K562 (cell line): ENCODE measurements at regions not wholly inside any gene's neighbourhood (a gene's known extent, or its start where the extent isn't known, plus 50 kb on each side); places are given as distances from the start of the nearest gene placed in this dataset.

Experiments used
- ATAC-seq: fragments of 200-7000 bp; cut with Tn5 transposase; 3 replicates; pipeline ENCODE4 v1.9.1; 2020; ENCODE audit warnings: moderate library complexity
- BruUV-seq: library from RNA; stranded (reverse); fragments of 400-500 nt; replicated peaks from 2 replicates; lab custom pipeline; 2021; lab: Mats Ljungman, UMichigan
- CTCF ChIA-PET: fragments of 300-600 bp; formaldehyde crosslinking; extraction: SDS; loops from one replicate; lab custom pipeline; 2021; ENCODE audit warnings: low intra/inter-chr PET ratio; lab: Yijun Ruan, JAX
- POLR2A ChIA-PET: fragments of 300-600, 350-650 bp; sonication (Branson Sonifier 250); formaldehyde crosslinking; extraction: SDS; loops from one replicate; lab custom pipeline; 2021; ENCODE audit warnings: antibody characterized with exemption, inconsistent platforms; lab: Yijun Ruan, JAX
- DNase-seq, 4 experiments: peaks; one replicate each; pipeline versions ENCODE4 v3.0.0 to v3.0.0-alpha.2; 2011 to 2018; ENCODE audit warnings: low spot score in 3 of 4, mixed read lengths in 3 of 4; ENCODE audit errors: extremely low read depth in 1 of 4
- FAIRE-seq: peaks from 2 replicates; lab custom pipeline; 2011; peaks lifted over from hg19 to GRCh38; lab: Jason Lieb, UNC
- H2AFZ ChIP-seq: 2 replicates; pipeline ENCODE4 v1.6.0; 2011; ENCODE audit warnings: low read depth, low read length, control low read depth, inconsistent platforms
- H3K27ac ChIP-seq: fragments of 200-600 bp; 3 replicates; pipeline ENCODE4 v1.8.0; 2011; ENCODE audit warnings: low read depth, mild to moderate bottlenecking, control low read depth, inconsistent platforms, low read length, moderate library complexity, mixed read lengths; ENCODE audit errors: extremely low read depth
- H3K27me3 ChIP-seq, 2 experiments: fragments of 300-600 bp in 1 of 2; 2 replicates in 1 of 2; 3 replicates in 1 of 2; pipeline versions ENCODE4 v1.6.0 to v1.8.0; 2011; ENCODE audit warnings: inconsistent platforms in 2 of 2, low read length in 2 of 2, mild to moderate bottlenecking in 1 of 2, mixed read lengths in 1 of 2, moderate library complexity in 1 of 2; ENCODE audit not compliant: control insufficient read depth in 2 of 2, insufficient read depth in 2 of 2
- H3K36me3 ChIP-seq: fragments of 300-600 bp; 3 replicates; pipeline ENCODE4 v1.8.0; 2011; ENCODE audit warnings: mild to moderate bottlenecking, low read length, inconsistent platforms; ENCODE audit not compliant: control insufficient read depth, insufficient read depth
- H3K4me1 ChIP-seq, 2 experiments: fragments of 200-600 bp in 1 of 2; replicated peaks in 1 of 2; 2 replicates in 1 of 2; 3 replicates in 1 of 2; pipeline versions ENCODE4 v1.5.1 to v1.8.0; 2011; ENCODE audit warnings: inconsistent platforms in 2 of 2, low read length in 2 of 2, mild to moderate bottlenecking in 1 of 2, mixed read lengths in 1 of 2, moderate library complexity in 1 of 2; ENCODE audit not compliant: control insufficient read depth in 2 of 2, insufficient read depth in 2 of 2
- H3K4me2 ChIP-seq: 2 replicates; pipeline ENCODE4 v1.6.1; 2011; ENCODE audit warnings: low read length, control low read depth, inconsistent platforms, mixed read lengths; ENCODE audit not compliant: insufficient read depth
- H3K4me3 ChIP-seq: fragments of 200-600 bp; sonication (generic), shearing (Covaris generic); 2 replicates; pipeline ENCODE4 v1.5.1; 2016; ENCODE audit warnings: control low read depth, inconsistent platforms
- H3K79me2 ChIP-seq: fragments of 200-600 bp; 3 replicates; pipeline ENCODE4 v1.8.0; 2011; ENCODE audit warnings: low read length, inconsistent platforms; ENCODE audit not compliant: control insufficient read depth, insufficient read depth
- H3K9ac ChIP-seq, 2 experiments: 2 replicates each; pipeline versions ENCODE4 v1.6.0 to v1.6.1; 2011; ENCODE audit warnings: low read depth in 2 of 2, low read length in 2 of 2, control low read depth in 1 of 2, inconsistent platforms in 1 of 2, mild to moderate bottlenecking in 1 of 2, mixed read lengths in 1 of 2; ENCODE audit not compliant: insufficient read depth in 1 of 2
- H3K9me1 ChIP-seq: one replicate; pipeline ENCODE4 v1.6.0; 2011; ENCODE audit warnings: inconsistent platforms, mild to moderate bottlenecking, low read length, moderate library complexity; ENCODE audit not compliant: control insufficient read depth, insufficient read depth
- H3K9me3 ChIP-seq: replicated peaks from 2 replicates; pipeline ENCODE4 v1.5.1; 2011; ENCODE audit warnings: low read depth, low read length, inconsistent platforms; ENCODE audit not compliant: control insufficient read depth, insufficient read depth
- H4K20me1 ChIP-seq: replicated peaks from 2 replicates; pipeline ENCODE4 v1.6.1; 2011; ENCODE audit warnings: low read length, inconsistent platforms, mixed read lengths; ENCODE audit not compliant: control insufficient read depth, insufficient read depth
- HNRNPLL ChIP-seq: fragments of 200-400 bp; formaldehyde crosslinking; IDR thresholded peaks from 2 replicates; pipeline ENCODE4 v1.6.1; 2017; ENCODE audit warnings: low read length, low read depth, mild to moderate bottlenecking; ENCODE audit not compliant: poor library complexity, severe bottlenecking
- MAFK ChIP-seq: IDR thresholded peaks from 2 replicates; pipeline ENCODE4 v1.6.1; 2011; ENCODE audit warnings: low read length, improper control_type of control experiment
- NR1H2 ChIP-seq: sonication (generic); formaldehyde crosslinking; IDR thresholded peaks from 2 replicates; pipeline ENCODE4 v1.4.0; 2020; ENCODE audit warnings: mild to moderate bottlenecking, missing genetic modification reagents
- RFX7 ChIP-seq: fragments of 250-450 bp; sonication (Bioruptor Pico); IDR thresholded peaks from 2 replicates; pipeline ENCODE4 v1.5.1; 2021; ENCODE audit warnings: mild to moderate bottlenecking
- SAFB ChIP-seq: fragments of 200-400 bp; formaldehyde crosslinking; IDR thresholded peaks from 2 replicates; pipeline ENCODE4 v1.6.1; 2017; ENCODE audit warnings: low read depth, low read length, borderline replicate concordance
- SMARCC2 ChIP-seq: fragments of 450-650 bp; IDR thresholded peaks from 2 replicates; pipeline ENCODE4 v1.6.1; 2017; ENCODE audit warnings: antibody characterized with exemption, moderate library complexity, mild to moderate bottlenecking, low read depth
- TAL1 ChIP-seq: fragments of 450-650 bp; IDR thresholded peaks from 2 replicates; pipeline ENCODE4 v1.6.1; 2016; ENCODE audit warnings: mild to moderate bottlenecking
- ZNF586 ChIP-seq: fragments of 450-650 bp; formaldehyde crosslinking; conservative IDR thresholded peaks from 2 replicates; pipeline ENCODE4 v1.4.0; 2020; ENCODE audit warnings: mild to moderate bottlenecking, moderate library complexity
- WGBS: fragments of 100-300 bp; shearing (Covaris generic); methylation state at CpG from one replicate; pipeline ENCODE4 v1.1.6; 2016; ENCODE audit warnings: low coverage, mixed read lengths; ENCODE audit not compliant: insufficient coverage; ENCODE audit errors: missing lambda C conversion rate; 5-methylcytosine and 5-hydroxymethylcytosine counted together
- in situ Hi-C: fragments of 300-500 bp; cut with MboI; formaldehyde crosslinking; loops from 4 replicates; pipeline ENCODE4 v1.15.0; 2018; ENCODE audit warnings: inconsistent platforms, mixed read lengths
- intact Hi-C: fragments of 100-400 bp; cut with micrococcal nuclease; formaldehyde crosslinking; loops from 2 replicates; pipeline ENCODE4 v1.14.2; 2022
- TF ChIP-seq, protein P1 (sequence below): fragments of 250-450 bp; sonication (Bioruptor Pico); IDR thresholded peaks from 2 replicates; pipeline ENCODE4 v1.4.0; 2020; ENCODE audit warnings: mild to moderate bottlenecking, moderate library complexity, borderline replicate concordance
- TF ChIP-seq, protein P2 (sequence below): fragments of 200-800 bp; sonication (Bioruptor generic); IDR thresholded peaks from 2 replicates; pipeline ENCODE4 v1.6.1; 2017; ENCODE audit warnings: missing genetic modification characterization, missing compliant biosample characterization
- TF ChIP-seq, protein P3 (sequence below): sonication (generic); formaldehyde crosslinking; IDR thresholded peaks from 2 replicates; pipeline ENCODE4 v1.8.1; 2023; ENCODE audit warnings: mild to moderate bottlenecking, missing genetic modification reagents

DNA sequence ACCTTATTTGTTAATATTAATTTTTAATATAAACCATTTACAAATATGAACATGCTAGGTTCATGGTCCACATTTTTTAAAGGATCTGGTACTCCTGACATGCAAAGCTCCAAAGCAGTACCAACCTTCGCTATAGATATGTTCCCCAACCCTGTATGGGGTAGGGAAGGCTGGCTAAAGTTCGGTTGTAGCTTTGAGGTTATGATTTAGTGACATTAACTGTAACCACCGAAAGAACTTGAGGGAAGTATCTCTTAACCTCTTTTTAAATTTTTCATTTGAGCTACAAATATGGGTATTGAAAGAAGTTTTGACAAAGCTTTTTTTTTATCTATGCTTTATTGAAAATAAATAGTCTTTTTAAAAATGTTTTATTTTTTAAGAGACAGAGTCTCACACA lies 115.5 kb downstream of the DYRK2 start (continued):
- TF ChIP-seq, protein P1, sequence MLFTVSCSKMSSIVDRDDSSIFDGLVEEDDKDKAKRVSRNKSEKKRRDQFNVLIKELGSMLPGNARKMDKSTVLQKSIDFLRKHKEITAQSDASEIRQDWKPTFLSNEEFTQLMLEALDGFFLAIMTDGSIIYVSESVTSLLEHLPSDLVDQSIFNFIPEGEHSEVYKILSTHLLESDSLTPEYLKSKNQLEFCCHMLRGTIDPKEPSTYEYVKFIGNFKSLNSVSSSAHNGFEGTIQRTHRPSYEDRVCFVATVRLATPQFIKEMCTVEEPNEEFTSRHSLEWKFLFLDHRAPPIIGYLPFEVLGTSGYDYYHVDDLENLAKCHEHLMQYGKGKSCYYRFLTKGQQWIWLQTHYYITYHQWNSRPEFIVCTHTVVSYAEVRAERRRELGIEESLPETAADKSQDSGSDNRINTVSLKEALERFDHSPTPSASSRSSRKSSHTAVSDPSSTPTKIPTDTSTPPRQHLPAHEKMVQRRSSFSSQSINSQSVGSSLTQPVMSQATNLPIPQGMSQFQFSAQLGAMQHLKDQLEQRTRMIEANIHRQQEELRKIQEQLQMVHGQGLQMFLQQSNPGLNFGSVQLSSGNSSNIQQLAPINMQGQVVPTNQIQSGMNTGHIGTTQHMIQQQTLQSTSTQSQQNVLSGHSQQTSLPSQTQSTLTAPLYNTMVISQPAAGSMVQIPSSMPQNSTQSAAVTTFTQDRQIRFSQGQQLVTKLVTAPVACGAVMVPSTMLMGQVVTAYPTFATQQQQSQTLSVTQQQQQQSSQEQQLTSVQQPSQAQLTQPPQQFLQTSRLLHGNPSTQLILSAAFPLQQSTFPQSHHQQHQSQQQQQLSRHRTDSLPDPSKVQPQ: no peak
- no peak for TF ChIP-seq TAL1
- TF ChIP-seq, protein P2, sequence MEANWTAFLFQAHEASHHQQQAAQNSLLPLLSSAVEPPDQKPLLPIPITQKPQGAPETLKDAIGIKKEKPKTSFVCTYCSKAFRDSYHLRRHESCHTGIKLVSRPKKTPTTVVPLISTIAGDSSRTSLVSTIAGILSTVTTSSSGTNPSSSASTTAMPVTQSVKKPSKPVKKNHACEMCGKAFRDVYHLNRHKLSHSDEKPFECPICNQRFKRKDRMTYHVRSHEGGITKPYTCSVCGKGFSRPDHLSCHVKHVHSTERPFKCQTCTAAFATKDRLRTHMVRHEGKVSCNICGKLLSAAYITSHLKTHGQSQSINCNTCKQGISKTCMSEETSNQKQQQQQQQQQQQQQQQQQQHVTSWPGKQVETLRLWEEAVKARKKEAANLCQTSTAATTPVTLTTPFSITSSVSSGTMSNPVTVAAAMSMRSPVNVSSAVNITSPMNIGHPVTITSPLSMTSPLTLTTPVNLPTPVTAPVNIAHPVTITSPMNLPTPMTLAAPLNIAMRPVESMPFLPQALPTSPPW (CRISPR knock-in tag): no peak

DNA sequence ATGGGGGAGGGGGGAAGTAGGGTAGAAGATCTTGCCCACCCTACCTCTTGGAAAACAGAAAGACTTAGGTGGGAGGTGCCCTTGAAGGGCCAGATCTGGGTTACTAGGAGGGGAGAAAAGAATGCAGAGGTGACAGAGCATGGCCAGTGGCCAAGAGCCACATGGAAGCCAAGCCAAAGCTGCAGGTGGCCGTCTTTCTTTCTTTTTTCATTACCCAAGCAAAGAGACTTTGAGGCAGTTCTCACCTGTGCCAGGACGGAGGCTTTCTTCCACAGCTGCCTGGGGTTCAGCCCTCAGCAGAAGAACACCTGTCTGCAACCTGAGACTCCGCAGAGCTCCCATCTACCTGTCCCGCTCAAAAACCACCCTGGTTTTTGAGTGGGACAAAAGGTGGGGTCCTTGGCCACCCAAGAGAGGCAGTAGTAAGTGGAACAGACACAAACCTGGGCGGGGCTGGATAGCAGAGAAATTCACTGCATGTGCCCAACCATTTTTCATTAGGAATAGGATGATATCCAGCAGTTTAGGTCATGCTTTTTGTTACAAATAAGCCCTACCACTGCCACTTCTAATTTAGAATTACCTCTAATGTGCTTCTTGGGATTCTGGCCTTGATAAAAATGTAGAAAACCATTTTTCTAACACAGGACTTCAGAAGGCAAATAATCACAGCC lies 116.5 kb downstream of the DYRK2 start:
- Histone ChIP-seq H3K4me1 (no peaks in the 10 kb centered on the region), H2AFZ (no peak overlapping the region), H3K27me3 (peaks cover 3 to 7% of the 10 kb centered on the region in 2 experiments; a peak in 3 of 5 replicates), H3K79me2 (no peaks in the 10 kb centered on the region), H3K9me3 (no peaks in the 10 kb centered on the region), H4K20me1 (no peaks in the 10 kb centered on the region), H3K36me3 (no peaks in the 10 kb centered on the region), H3K4me2 (no peak overlapping the region), H3K27ac (no peak overlapping the region), H3K9me1 (no peaks in the 10 kb centered on the region), H3K9ac (no peak overlapping the region), H3K4me3 (no peak overlapping the region)
- DNase-seq (no peak), FAIRE-seq (no peak), ATAC-seq (no peak)
- intact Hi-C loops (no loop called here), in situ Hi-C loops (no loop called here)
- WGBS: 0% methylated on average over 3 of the region's 5 CpGs
- CTCF ChIA-PET: no interaction called here
- no peak for TF ChIP-seq MAFK
- no peak for TF ChIP-seq HNRNPLL
- TF ChIP-seq NR1H2 (CRISPR knock-in tag): no peak
- no peak for TF ChIP-seq RFX7 (CRISPR knock-in tag)
- TF ChIP-seq, protein P3, sequence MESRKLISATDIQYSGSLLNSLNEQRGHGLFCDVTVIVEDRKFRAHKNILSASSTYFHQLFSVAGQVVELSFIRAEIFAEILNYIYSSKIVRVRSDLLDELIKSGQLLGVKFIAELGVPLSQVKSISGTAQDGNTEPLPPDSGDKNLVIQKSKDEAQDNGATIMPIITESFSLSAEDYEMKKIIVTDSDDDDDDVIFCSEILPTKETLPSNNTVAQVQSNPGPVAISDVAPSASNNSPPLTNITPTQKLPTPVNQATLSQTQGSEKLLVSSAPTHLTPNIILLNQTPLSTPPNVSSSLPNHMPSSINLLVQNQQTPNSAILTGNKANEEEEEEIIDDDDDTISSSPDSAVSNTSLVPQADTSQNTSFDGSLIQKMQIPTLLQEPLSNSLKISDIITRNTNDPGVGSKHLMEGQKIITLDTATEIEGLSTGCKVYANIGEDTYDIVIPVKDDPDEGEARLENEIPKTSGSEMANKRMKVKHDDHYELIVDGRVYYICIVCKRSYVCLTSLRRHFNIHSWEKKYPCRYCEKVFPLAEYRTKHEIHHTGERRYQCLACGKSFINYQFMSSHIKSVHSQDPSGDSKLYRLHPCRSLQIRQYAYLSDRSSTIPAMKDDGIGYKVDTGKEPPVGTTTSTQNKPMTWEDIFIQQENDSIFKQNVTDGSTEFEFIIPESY (CRISPR knock-in tag): no peak
- TF ChIP-seq, protein P1: no peak
- no peak for TF ChIP-seq SAFB
- TF ChIP-seq ZNF586 (CRISPR knock-in tag): no peak
- TF ChIP-seq SMARCC2: no peak
- POLR2A ChIA-PET: no interaction called here
- no TSS peak for BruUV-seq
